ENCODE measurements at regions not wholly inside any gene's neighbourhood (a gene's known extent, or its start where the extent isn't known, plus 50 kb on each side); places are given as distances from the start of the nearest gene placed in this dataset.
A peak's percentile ranks its signal among the peaks of the same experiment; 100 is the strongest.

- ChIA-PET POLR2A (no interaction called here), CTCF (no interaction called here)
- no peak for TF ChIP-seq CTCF (IDR thresholded peaks at IDR 0.05; ENCODE audit: unreplicated experiment)
- Mint-ChIP-seq H3K27me3 (ENCODE audit: insufficient read depth, unreplicated experiment) (no peaks in the 10 kb centered on the region), H3K4me1 (ENCODE audit: insufficient read depth, unreplicated experiment) (peaks cover 8% of the 10 kb centered on the region), H3K9me3 (ENCODE audit: unreplicated experiment) (no peaks in the 10 kb centered on the region), H3K36me3 (ENCODE audit: insufficient read depth, unreplicated experiment) (peaks cover 9% of the 10 kb centered on the region), H3K27ac (ENCODE audit: low read depth, unreplicated experiment) (no peak overlapping the region), H3K4me3 (ENCODE audit: unreplicated experiment) (no peak overlapping the region)
- intact Hi-C loops (cut with micrococcal nuclease) = loop anchor here (10.0 kb wide), 1 partner anchor 1013 kb away; no protein-coding TSS in a partner anchor
- no peak for DNase-seq (ENCODE audit: unreplicated experiment)
- no TSS peak for BruUV-seq (replicated peaks)
Observed at GRCh38 chr4:33711826-33712225, 2532.5 kb downstream of the ARAP2 start.

GRCh38 chr4:33714971-33715370 is 2529.3 kb downstream of the ARAP2 start:
- H3K9me3 Mint-ChIP-seq (ENCODE audit: unreplicated experiment) = peaks cover 6% of the 10 kb centered on the region
- H3K36me3 Mint-ChIP-seq (ENCODE audit: insufficient read depth, unreplicated experiment) = peaks cover 14% of the 10 kb centered on the region
- intact Hi-C loops (cut with micrococcal nuclease) = loop anchor here (10.0 kb wide), 1 partner anchor 1010 kb away; no protein-coding TSS in a partner anchor
- POLR2A ChIA-PET = no interaction called here
- H3K27me3 Mint-ChIP-seq (ENCODE audit: insufficient read depth, unreplicated experiment) = peaks cover 12% of the 10 kb centered on the region
- CTCF ChIA-PET = no interaction called here
- no TSS peak for BruUV-seq (replicated peaks)
- H3K4me1 Mint-ChIP-seq (ENCODE audit: insufficient read depth, unreplicated experiment) = peaks cover 8% of the 10 kb centered on the region
- no peak overlapping the region for H3K27ac Mint-ChIP-seq (ENCODE audit: low read depth, unreplicated experiment)
- no peak overlapping the region for H3K4me3 Mint-ChIP-seq (ENCODE audit: unreplicated experiment)
- DNase-seq (ENCODE audit: unreplicated experiment) = peak; percentile 15
- no peak for TF ChIP-seq CTCF (IDR thresholded peaks at IDR 0.05; ENCODE audit: unreplicated experiment)

GRCh38 chr4:33715841-33716395 is 2528.4 kb downstream of the ARAP2 start:
- TF ChIP-seq CTCF (IDR thresholded peaks at IDR 0.05; ENCODE audit: unreplicated experiment) = no peak
- peak overlapping the region; percentile 33 for H3K4me3 Mint-ChIP-seq (ENCODE audit: unreplicated experiment)
- peak; percentile 93 for DNase-seq (ENCODE audit: unreplicated experiment)
- intact Hi-C loops (cut with micrococcal nuclease) = loop anchor here (10.0 kb wide), 1 partner anchor 1009 kb away; no protein-coding TSS in a partner anchor
- H3K9me3 Mint-ChIP-seq (ENCODE audit: unreplicated experiment) = peaks cover 6% of the 10 kb centered on the region
- H3K27ac Mint-ChIP-seq (ENCODE audit: low read depth, unreplicated experiment) = peak overlapping the region; percentile 81
- ChIA-PET POLR2A (no interaction called here), CTCF (no interaction called here)
- H3K36me3 Mint-ChIP-seq (ENCODE audit: insufficient read depth, unreplicated experiment) = peaks cover 14% of the 10 kb centered on the region
- H3K27me3 Mint-ChIP-seq (ENCODE audit: insufficient read depth, unreplicated experiment) = peaks cover 12% of the 10 kb centered on the region
- BruUV-seq (replicated peaks) = no TSS peak
- H3K4me1 Mint-ChIP-seq (ENCODE audit: insufficient read depth, unreplicated experiment) = peaks cover 8% of the 10 kb centered on the region

- intact Hi-C loops (cut with micrococcal nuclease) = no loop called here
- Mint-ChIP-seq H3K4me3 (ENCODE audit: unreplicated experiment) (no peak overlapping the region), H3K27ac (ENCODE audit: low read depth, unreplicated experiment) (no peak overlapping the region), H3K36me3 (ENCODE audit: insufficient read depth, unreplicated experiment) (peaks cover 5% of the 10 kb centered on the region), H3K27me3 (ENCODE audit: insufficient read depth, unreplicated experiment) (peaks cover 12% of the 10 kb centered on the region), H3K4me1 (ENCODE audit: insufficient read depth, unreplicated experiment) (peaks cover 7% of the 10 kb centered on the region), H3K9me3 (ENCODE audit: unreplicated experiment) (peaks cover 6% of the 10 kb centered on the region)
- POLR2A ChIA-PET = interaction anchor here (0.7 kb wide), 2 partner anchors 9 to 998 kb away, joined by 3 read pairs; no protein-coding TSS in a partner anchor
- DNase-seq (ENCODE audit: unreplicated experiment) = no peak
- no TSS peak for BruUV-seq (replicated peaks)
- CTCF ChIA-PET = interaction anchor here (0.8 to 1.3 kb wide), 6 partner anchors 48 to 671 kb away, joined by 3 to 5 read pairs (median 3); no protein-coding TSS in a partner anchor
- no peak for TF ChIP-seq CTCF (IDR thresholded peaks at IDR 0.05; ENCODE audit: unreplicated experiment)
Observed at GRCh38 chr4:33722254-33722653, 2522.1 kb downstream of the ARAP2 start.

Data from MCF 10A (cell line).